ENCODE measurements at regions not wholly inside any gene's neighbourhood (a gene's known extent, or its start where the extent isn't known, plus 50 kb on each side); places are given as distances from the start of the nearest gene placed in this dataset.

- TF ChIP-seq CTCF (conservative IDR thresholded peaks at IDR 0.05; ENCODE audit: low read depth in 2 of 2) (no peak), POLR2AphosphoS5 (IDR thresholded peaks at IDR 0.05; ENCODE audit: low read depth) (no peak), EZH2phosphoT487 (IDR thresholded peaks at IDR 0.05; ENCODE audit: unreplicated experiment) (no peak), JUNB (IDR thresholded peaks at IDR 0.05; ENCODE audit: unreplicated experiment) (no peak), EZH2 (IDR thresholded peaks at IDR 0.05; ENCODE audit: low read depth, unreplicated experiment) (no peak), CREB1 (CRISPR knock-in tag; IDR thresholded peaks at IDR 0.05; ENCODE audit: low read depth) (no peak), REST (IDR thresholded peaks at IDR 0.05; ENCODE audit: unreplicated experiment) (no peak), STAT1 (IDR thresholded peaks at IDR 0.05; ENCODE audit: unreplicated experiment) (no peak), ZNF114 (CRISPR knock-in tag; IDR thresholded peaks at IDR 0.05) (no peak)
Observed at GRCh38 chr4:157421365-157421764, 200.8 kb downstream of the GRIA2 start.
